ENCODE measurements at regions not wholly inside any gene's neighbourhood (a gene's known extent, or its start where the extent isn't known, plus 50 kb on each side); places are given as distances from the start of the nearest gene placed in this dataset.

DNA sequence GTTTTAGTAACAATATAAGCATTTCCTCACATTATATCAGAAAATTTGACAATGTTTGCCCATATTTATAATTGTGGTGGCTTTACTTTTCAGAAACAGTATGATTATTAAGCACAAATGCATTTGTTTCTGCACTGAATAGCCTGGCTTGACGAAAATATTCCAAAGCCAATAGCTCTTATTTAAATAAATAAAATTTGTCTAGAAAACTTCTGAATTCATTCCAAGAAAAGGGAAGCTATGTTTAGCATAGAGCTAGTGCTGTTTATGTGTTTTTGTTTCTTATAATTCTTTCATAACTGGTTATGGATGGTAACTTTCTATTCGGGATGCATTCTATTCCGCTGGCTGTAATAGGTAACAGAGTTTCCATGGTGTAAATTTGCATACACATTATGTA lies 268.6 kb downstream of the PTBP2 start:
- intact Hi-C loops (cut with DNase I) = no loop called here
- DNase-seq = no peak

DNA sequence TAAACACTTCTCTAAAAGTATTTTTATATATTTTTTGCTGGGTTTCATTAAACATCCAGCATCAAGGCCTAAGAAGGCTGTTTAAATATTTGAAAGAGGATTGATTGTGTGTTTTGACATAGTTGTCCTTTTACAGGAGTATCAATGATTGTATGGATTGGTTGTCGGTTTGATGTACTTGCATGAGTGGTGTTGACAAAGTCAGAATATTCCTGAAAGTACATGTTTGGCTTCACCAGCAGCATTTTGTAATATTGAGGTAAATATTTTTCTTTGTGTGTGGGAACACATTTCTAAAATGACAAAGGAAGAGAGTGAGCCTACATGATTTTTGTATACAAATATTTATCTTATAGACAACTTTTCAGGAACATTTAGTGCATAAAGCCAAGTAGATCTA lies 269.7 kb downstream of the PTBP2 start:
- no peak for DNase-seq

DNA sequence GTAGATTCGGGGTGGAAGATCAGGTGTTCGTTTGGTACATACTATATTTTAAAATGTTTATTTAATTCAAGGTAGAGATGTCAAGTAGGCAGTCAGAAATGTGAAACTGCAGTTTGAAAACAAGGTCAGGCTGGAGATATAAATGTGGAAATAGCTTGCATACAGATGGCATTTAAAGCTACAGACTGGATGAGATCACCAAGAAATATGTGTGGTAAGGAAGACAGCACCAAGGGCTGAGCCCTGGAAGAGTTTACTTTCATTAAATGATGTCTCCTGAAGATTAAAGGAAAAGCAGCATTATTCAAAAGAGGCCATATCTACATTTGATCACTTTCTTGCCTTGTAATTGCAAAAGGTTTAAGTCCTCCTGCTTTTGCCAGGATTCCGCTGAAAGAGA lies 271.3 kb downstream of the PTBP2 start:
- intact Hi-C loops (cut with DNase I) = no loop called here

More for the DNA sequence above, 269.7 kb downstream of the PTBP2 start:
- intact Hi-C loops (cut with DNase I) = no loop called here

DNA sequence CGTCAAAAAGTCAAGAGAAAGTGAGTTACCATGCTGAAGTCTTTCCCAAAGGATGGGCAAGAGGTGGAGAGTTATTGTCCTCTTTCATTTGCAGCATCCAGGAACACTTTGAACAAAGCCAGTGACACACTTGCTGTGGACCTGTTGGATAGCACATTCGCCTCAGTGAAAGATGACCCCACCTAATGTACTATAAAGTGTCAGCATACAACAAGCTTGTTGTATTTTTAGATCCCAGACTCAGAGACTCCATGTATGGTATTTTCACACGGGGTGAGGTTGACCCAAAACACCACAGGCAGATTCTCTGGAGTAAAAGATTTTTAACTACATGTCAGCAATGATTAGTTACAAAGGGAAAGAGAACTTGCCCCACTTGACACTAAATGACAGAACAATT lies 273.8 kb downstream of the PTBP2 start:
- intact Hi-C loops (cut with DNase I) = no loop called here
- no peak for DNase-seq

More for the DNA sequence above, 271.3 kb downstream of the PTBP2 start:
- DNase-seq = no peak

DNA sequence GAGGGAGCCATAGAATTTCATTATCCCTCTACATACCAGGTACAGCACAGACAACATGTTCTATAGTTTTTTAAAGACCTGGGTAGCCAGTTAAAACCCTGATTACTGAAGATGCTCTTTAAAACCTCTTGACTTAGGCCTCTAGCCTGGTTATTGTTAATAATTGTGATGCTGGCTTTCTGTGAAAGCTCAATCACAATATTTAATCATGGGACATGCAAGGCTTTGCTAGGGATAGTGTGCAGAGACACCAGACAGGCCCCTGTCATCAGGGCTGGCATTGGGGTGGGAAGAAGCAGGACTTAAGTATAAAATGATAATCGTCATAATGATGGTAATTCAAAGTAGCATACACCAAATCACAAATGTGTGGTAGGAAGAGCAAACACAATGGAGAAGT lies 274.4 kb downstream of the PTBP2 start:
- no peak for DNase-seq
- intact Hi-C loops (cut with DNase I) = no loop called here

DNA sequence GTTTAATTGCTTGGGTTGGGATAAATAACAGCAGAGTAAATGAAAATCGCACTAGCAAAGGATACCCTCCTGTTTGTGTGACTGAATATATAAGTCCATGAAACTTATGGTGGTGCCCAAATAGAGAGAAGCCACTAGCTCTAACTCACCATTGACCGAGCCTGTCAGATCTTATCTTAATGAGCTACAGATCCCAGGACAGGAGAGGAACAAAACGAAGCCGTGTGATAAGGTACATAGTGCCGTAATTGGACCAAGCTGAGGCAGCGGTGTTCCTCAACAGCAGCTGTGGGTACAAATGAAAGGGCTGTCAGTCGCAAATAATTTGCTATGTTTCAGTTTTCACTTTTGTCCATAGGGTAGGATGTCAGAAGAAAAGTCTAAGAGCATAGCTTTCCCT lies 276.1 kb downstream of the PTBP2 start:
- intact Hi-C loops (cut with DNase I) = no loop called here
- DNase-seq = no peak

DNA sequence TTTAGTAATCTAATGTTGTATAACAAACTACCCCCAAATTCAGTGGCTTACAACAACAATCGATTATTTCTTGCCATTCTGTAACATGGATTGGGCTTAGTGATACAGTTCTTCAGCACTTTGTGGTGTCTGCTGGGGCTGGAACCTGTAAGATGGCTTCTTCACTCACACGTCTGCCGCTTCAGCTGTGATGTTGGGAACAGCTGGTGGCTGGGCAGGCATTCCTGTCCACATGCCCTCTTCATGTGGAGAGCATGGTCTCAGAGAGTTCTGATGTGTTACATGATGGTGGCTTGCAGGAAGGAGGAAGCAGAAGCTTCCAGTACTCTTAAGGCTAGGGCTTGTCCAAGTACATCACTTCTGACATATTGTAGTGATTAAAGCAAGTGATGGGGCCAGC lies 276.9 kb downstream of the PTBP2 start:
- intact Hi-C loops (cut with DNase I) = no loop called here

DNA sequence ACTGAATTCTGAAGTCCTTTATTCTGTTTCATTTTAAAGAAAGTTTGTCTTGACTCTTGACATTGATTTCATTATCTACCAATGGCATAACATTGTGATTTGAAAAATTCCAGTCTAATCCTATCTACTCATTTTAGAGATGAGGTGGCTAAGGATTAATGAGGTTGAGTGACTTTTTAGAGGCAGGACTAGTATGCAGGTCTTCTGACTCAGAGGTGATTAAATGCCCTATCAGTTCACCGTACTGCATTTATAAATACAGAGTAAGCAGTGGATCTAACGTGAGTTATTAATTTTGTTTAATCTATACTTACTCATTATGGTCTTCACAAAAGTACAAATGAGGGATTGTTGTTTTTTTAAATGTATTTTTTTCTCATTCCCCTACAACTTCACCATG lies 277.6 kb downstream of the PTBP2 start:
- DNase-seq = no peak
- intact Hi-C loops (cut with DNase I) = no loop called here

More for the DNA sequence above, 276.9 kb downstream of the PTBP2 start:
- no peak for DNase-seq

DNA sequence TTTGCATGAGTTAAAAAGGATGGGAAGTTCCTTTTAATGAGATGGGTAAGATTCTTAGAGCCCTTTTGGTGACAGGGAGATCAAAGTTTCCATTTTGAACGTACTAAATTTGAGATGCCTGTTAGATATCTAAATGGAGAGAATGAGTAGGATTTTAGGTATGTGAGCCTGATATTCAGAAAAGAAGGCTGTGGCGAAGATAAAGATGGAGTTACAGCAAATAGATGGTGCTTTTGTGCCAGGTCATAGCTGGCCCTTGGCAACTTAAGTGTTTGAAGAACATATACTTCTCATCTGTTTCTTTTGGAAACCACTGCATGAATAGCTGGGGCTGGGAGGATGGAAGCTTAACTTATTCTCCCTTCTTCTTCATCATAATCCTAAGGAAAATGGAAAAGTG lies 282.5 kb downstream of the PTBP2 start:
- intact Hi-C loops (cut with DNase I) = no loop called here
- no peak for DNase-seq

DNA sequence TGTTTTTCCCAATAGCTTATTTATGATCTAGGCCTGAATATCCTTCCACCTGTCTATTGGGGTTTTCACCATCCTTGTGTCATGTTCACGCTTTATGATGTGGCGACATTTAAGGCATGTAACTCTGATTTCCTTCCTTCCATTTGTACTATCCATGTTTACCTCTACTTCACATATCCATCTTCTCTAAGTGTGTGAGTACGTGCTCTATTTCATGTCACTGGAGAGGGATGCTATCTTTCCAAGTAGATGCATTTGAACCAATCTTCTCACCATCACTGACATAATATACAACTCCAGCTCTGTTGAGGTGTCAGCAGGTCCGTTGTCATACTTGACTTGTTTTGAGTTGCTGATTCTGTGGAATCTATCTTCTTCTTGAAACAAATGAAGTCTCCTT lies 283.2 kb downstream of the PTBP2 start:
- intact Hi-C loops (cut with DNase I) = no loop called here

DNA sequence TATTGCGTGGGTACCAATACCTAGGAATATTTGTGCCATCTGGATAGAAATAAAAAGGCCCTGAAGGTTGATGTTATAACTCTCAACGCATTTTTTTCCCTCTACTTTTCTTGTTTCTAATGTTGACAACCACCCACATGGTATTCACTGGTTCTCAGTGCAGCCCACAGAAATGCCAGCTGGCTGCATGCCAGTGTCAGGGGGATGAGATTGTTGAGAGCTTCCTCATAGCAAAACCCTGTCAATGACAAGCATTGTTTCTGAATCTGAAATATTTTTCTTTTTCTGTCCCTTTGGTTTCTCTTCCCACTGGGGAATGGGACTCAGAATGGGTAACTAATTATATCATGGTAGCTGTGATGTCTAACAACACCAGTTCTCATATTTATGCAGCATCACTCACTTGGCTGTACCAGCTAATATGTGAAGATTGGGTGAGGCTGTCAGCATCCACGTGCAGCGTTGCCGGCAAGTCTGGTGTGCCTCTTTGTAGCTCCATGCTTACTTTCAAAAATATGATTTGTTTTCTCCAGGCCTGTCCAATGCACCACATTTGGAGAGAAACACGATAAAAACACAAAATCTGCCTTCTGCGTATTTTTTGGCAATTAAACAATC lies 284.6 kb downstream of the PTBP2 start:
- intact Hi-C loops (cut with DNase I) = no loop called here
- peak; percentile 22 to 94 (median 60) for DNase-seq

More for the DNA sequence above, 283.2 kb downstream of the PTBP2 start:
- DNase-seq = no peak

DNA sequence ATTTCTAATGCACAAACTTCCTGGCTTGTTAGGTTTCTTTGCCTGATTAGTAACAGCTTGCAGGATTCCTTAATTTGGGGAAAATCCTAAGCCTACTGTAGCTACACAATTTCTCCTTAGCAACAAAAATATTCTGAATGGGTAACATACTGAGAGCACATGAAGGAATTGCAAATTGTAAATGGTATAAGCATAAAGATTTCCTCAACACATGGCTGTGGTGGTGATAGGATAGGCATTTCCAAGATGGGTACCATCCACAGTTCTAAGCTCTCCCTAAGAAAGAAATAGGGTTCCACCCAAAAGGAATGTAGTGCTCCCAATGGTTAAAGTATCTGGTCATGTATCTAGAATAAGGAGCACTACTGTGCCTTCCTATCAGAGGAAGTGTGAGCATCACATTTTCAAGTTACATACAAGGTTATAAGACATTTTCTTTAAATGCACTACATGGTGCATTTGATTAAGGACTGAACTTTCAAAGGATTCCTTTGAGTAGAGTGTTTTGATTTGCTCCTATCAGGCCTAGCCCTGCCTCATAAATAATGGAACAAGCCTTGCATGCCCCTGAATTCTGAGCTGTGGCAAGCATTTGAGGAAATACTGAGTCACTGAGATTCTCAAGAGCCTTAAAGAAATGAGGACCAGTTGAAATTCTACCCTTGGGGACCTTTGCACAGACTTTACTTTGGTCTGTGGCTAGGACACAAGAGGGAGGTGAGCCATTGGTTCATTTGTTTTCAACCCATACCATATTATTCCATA lies 286.4 kb downstream of the PTBP2 start:
- no peak for DNase-seq
- intact Hi-C loops (cut with DNase I) = no loop called here

DNA sequence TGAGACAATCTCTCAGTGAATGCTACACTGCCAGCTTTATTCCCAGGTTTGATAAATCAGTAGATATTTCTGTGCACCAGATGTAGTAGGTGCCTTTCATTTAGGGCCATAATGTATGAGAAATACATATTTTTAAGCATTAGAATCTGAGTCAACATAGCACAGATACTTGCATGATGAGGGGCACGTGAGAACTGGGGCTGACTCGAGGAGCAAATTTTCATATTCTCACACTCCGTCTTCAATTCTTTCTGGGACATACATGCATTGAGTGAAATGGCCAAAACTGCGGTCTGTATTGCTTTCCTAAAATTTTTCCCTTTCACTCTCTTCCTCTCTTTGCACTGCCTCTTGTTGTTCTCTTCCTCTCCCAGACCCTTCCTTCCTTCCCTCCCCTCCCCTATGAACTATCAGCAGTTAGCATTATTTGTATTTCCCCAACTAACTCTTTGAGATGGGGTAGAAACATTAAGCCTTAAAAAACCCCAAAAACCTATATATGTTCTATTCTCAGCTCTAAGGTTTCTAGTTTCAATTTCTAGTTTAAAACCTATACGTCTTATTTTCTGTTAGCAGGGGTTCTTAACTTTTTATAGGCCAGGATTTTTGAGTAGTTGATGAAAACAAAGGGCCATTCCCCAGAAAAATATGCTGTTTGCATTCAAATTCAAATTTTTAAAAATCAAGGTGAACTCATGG lies 289.1 kb downstream of the PTBP2 start:
- no peak for DNase-seq
- intact Hi-C loops (cut with DNase I) = no loop called here

DNA sequence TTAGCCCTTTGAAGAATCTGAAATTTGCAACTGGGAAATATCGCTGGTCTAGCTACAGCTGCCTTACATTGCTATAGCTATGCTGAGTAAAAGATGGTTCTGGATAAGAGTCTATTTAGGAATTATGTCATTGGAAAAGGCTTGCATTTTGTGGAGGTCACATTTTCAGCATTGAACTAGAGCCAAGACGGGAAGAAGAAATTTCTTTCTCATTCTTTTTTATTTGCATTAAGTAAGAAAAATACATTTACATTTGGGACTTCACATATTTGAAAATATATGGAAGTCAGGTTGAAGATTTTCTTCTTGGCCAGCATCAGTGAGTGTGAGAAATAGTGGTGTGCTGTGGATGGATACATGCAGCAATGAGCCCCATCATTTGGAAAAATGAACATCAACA lies 291.6 kb downstream of the PTBP2 start:
- intact Hi-C loops (cut with DNase I) = no loop called here
- no peak for DNase-seq

DNA sequence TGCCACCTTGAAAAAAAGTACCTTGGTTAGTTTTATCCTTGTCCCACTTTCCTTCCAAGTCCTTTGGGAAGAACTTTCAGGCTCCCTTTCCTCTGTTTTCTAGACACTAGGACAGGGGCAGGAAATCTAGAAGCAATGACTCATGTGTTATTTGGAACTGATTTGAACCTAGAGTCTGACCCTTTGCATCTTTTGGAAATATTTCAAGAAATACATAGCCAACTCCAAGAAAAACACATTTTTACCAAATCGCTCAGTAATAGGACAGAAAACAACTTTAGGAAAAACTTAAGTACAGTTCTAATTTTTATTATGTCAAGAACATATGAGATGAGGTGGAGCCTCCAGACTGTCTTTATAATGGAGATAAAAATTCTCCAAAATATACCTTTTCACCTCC lies 292.4 kb downstream of the PTBP2 start:
- DNase-seq = no peak
- intact Hi-C loops (cut with DNase I) = no loop called here

DNA sequence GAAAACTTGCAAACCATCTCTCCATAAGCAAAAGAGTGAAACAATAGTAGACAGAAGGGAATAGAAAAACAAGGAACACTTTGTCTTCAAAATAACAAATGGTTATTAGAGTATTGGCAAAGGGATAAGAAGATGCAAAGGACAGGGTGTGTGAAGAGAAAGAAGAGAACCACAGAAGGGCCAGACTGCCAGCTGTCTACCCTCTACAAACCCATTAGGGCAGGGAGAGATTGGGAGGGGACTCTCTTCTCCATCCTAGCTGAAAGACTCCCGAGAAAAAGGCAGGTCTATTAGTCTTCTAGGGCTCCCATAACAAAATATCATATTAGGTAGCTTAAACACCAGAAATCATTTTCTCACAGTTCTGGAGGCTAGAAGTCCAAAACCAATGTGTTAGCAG lies 292.8 kb downstream of the PTBP2 start:
- intact Hi-C loops (cut with DNase I) = no loop called here

DNA sequence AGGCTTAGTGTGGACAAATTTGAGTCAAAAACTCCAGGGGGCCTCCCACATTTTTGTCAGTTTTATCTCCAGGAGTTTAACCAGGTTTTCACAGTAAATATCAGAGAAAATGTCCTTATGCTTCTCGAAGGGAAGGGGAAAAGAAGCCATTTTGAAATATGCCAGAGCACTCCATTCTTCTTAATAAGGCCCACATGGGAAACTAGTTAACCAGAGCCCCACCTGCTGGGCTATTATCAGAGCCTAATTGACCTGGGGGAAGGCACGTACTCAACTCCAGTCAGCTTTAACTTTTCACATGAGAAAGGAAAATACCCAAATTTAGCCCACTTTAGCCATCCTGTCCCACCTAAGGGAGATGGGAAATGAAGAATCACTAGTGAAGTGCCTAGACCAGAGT lies 296.3 kb downstream of the PTBP2 start:
- no peak for DNase-seq
- intact Hi-C loops (cut with DNase I) = no loop called here

More for the DNA sequence above, 292.8 kb downstream of the PTBP2 start:
- no peak for DNase-seq
